HG03103 (cell line): ENCODE measurements at regions not wholly inside any gene's neighbourhood (a gene's known extent, or its start where the extent isn't known, plus 50 kb on each side); places are given as distances from the start of the nearest gene placed in this dataset.
"Not testable (repeated sequence)": the region's sequence is repeated elsewhere in the genome, so short reads cannot be mapped to it uniquely, and the experiment has no call there.

Experiments used
- ATAC-seq: cut with Tn5 transposase; IDR thresholded peaks from one replicate; pipeline ENCODE4 v1.9.1; 2021; ENCODE audit warnings: low read depth; ENCODE audit not compliant: unreplicated experiment

DNA sequence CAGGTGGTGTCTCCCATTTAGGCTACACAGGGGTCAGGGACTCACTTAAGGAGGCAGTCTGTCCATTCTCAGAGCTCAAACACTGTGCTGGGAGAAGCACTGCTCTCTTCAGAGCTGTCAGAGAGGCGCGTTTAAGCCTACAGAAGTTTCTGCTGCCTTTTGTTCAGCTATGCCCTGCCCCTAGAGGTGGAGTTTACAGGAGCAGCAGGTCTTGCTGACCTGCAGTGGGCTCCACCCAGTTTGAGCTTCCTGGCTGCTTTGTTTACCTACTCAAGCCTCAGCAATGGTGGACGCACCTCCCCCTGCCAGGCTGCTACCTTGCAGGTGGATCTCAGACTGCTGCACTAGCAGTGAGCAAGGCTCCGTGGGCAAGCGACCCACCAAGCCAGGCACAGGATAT, 260.1 kb downstream of the MEF2C start:
- not testable (repeated sequence) for ATAC-seq

DNA sequence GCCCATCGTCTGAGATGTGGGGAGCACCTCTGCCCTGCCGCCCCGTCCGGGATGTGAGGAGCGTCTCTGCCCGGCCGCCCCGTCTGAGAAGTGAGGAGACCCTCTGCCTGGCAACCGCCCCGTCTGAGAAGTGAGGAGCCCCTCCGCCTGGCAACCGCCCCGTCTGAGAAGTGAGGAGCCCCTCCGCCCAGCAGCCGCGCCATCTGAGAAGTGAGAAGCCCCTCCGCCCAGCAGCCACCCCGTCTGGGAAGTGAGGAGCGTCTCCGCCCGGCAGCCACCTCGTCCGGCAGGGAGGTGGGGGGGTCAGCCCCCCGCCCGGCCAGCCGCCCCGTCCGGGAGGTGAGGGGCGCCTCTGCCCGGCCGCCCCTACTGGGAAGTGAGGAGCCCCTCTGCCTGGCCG, 267.2 kb downstream of the MEF2C start:
- not testable (repeated sequence) for ATAC-seq

DNA sequence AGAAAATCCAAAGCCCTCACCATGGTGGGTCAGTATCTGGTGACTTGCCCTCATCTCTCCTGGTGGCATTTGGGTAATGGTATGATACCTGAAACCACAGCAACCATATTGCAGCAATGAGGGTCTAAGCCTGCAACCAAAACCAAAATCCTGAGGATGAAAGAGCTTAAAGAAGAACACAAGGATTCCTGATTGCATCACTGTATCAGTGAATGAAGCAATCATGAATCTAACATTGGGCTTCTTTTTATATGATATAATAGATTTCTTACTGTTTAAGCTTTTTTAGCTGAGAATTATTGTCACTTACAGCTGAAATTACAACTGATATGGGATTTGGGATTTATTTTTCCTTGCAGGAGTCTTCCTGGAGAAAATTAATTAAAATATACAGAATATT, 269.9 kb downstream of the MEF2C start:
- no peak for ATAC-seq

DNA sequence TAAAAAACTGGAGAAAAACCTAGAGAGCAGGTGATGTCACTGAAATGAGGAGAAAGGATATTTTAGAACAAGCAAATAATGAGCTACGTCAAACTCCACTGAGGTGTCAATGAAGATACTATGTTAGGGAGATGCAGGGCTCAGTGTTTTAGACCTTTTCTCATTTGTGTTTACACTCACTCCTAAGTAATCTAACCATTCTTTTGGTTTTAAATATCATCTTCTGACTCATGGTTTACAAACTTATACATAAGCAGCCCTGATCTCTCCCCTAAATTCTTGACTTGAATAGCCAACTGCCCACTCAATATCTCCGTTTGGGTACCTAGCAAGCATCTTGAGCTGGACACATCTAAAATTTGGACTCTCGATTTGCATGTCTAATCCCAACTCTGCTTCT, 272.4 kb downstream of the MEF2C start:
- ATAC-seq = no peak

DNA sequence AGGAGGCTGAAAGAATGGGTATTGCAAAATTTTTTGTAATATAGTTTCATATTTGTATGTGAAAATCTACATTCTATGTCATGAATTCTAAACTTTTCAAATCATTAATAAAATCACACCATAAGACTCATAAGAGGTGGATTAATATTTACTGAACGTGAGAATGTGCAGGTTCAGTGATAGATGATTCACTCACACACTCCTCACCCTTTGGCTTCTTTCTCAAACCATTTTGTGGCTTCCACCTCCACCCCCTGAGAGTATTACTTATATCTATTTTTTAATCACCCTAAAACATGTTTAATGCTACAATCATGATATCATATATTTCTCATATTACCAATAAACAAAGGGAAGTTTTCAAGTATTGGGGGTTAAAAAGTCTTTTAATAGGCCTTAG, 275.5 kb downstream of the MEF2C start:
- ATAC-seq = no peak

DNA sequence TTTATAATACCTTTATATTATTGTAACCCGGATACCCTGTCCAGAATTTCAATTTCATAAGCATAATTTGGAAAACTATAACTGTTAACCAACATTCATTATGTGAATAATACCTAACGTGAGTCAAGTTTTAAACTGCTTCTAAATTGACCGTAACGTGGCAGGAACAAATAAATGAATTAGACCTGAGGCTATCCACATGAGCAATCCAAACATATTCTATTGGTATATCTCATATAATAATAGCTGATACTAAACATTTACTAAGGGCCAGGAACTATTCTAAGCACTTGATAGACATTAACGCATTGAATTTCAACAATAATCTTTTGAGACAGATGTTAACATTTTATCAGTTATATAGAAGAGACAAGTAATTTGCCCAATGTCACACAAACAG, 276.4 kb downstream of the MEF2C start:
- ATAC-seq = no peak

DNA sequence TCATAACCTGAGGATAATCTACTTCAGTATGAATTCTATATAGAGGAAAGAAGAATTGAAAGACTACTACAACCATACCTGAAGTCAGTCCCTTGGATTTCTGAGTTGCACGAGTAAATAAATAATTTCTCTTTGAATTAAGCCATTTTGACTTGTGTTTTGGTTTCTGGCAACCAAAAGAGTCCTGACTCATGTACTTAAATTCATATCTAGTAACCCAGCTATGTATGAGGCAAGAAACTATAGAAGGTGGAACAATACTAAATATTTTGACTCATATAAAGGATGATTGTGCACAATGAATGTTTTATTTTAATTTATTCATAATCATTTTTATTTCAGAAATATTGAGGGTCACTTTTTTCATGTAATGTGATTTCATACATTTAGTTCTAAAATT, 276.8 kb downstream of the MEF2C start:
- ATAC-seq = no peak

DNA sequence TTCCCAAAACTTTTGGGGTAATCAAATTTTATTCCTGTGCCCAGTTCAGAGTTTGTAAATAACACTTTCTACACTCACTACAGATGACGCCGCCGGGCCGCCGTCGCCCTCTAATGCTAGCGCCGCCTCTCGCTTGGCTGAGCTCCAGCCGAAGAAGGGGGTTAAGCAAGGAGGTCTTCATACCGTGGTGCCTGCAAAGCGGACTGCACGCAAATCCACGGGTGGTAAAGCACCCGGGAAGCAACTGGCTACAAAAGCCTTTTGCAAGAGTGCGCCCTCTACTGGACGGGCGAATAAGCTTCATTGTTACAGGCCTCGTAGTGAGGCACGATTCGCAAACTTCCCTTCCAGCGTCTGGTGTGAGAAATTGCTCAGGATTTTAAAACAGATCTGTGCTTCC, 280.4 kb downstream of the MEF2C start:
- no peak for ATAC-seq

DNA sequence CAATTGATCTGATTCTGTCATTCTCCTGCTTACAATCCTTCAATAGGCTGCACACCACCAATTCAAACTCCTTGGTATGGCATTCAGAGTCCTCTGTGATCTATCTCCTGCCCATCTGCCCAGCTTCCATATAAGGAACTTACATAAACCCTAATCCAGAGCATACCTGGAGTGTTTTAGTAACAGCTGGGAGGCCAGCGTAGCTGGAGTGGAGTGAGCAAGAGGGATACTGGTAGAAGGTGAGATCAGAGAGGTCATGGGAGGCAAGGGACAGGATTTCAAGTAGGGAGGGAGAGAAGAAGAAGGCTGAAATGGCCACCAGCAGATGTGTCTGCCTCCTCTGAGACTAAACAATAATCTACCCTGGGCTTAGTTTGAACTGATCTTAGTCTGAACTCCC, 288.5 kb downstream of the MEF2C start:
- ATAC-seq = no peak

DNA sequence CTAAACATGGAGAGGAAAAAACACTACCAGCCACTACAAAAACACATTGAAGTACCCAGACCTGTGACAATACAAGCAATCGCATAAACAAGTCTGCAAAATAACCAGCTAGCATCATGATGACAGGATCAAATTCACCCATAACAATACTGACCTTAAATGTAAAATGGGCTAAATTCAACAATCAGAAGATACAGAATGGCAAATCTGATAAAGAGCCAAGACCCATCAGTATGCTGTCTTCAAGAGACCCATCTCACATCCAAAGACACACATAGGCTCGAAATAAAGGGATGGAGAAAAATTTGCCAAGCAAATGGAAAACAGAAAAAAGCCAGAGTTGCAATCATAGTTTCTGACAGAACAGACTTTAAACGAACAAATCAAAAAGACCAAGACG, 294.4 kb downstream of the MEF2C start:
- no peak for ATAC-seq

DNA sequence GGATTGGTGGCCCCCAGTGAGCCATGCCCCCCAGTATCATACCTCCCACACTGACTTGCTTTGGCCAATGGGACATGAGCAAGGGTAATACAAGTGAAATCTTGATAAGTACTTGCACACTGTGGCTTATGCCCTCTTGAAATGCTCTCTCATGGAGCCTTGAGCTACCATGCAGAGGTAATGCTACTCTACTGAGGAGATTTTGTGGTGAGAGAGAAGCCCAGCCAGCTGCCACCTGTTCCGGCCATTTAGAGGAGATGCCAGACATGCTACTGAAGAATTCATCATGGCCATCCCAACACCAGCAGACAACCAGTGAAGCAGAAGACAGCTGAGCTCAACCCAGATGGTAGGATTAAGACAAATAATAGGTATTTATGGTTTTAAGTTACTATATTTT, 299.5 kb downstream of the MEF2C start:
- ATAC-seq = no peak

DNA sequence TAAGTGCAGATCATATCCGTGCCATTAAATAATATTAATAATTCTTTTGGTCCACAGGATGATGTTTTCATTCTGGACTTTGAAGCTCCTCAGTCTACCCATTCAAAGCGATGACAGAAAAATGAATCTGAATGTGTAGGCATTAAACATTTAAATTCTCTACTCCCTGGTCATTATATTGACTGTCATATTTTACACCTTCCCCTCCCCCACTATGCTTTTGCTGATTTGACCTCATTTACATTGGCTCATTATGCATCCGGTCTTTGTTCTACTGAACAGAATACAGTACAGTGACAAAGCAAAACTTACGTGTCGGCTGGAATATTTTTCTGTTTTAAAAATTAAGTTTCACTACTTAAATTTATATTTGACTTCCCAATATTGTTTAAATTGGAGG, 289.7 kb upstream of the TMEM161B start:
- ATAC-seq = no peak

DNA sequence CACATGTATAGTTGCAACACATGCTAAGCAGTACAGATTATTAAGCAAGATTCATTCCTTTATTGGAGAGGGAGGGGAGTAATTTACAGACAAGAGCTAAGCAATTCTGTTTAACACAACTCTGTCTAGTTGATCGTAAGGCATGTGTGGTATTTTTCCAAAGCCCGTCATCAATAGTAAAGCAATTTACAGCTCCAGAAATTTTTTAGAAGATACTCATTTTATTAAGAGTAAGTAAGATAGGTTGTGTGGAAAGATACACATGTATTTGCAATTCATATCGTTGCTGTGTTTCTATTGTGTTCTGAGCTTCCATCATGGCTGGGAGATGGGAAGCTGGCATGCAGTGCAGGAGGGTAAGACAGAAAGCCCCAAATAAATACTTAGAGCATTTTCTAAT, 289.2 kb upstream of the TMEM161B start:
- no peak for ATAC-seq

DNA sequence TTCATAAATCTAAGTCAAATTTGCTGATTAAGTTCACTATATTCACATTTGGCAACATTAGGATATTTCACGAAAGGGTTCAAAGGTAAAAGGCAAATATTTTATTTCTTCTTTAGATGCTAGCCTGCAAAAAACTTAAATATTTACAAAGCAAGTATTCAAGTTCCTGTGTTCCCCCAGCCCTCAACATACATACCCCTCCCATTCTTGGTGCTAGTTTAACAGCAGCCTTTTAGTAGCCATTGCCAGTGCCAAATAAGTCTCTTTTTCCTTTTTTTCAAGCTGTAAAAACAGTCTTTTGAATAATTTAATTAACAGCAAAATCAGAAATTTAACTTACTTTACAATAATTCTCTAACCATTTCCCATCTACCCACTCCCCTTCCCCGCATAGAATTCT, 288.5 kb upstream of the TMEM161B start:
- ATAC-seq = no peak

DNA sequence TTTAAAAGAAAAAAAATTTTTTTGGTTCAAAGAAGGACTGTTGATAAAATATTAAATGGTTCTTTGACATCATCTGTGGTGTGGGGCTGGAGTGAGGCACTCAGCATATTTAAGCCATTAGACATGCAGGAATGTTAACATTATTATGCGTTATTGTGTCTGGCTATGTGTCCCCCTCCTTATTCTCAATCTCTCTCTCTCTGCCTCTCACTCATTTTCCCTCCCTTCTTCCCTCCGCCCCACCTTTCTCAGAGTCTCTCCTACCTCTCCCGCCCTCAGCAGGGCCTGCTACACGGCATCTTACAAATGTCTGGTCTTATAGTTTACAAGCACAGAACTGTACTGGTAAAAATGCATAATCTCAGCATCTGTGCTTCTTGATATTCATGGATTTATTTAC, 287.8 kb upstream of the TMEM161B start:
- no peak for ATAC-seq

DNA sequence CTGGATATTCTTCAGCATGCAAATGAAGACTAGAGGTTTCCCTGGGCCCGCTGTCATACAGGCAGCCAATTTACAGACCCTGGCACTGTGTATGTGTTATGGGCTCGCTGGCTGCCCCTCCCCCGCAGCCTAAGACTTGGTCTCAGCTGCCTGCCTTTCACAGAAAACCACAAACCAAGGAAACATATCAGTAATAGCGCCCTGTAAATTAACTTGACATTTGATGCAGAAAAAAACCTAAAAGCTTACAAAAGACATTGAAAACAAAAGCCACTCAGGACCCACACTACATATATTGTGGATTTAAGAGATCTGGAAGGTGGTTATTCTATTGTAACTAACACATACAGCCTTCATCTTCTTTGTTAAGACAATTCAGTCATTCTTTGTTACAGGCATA, 287.0 kb upstream of the TMEM161B start:
- ATAC-seq = no peak

DNA sequence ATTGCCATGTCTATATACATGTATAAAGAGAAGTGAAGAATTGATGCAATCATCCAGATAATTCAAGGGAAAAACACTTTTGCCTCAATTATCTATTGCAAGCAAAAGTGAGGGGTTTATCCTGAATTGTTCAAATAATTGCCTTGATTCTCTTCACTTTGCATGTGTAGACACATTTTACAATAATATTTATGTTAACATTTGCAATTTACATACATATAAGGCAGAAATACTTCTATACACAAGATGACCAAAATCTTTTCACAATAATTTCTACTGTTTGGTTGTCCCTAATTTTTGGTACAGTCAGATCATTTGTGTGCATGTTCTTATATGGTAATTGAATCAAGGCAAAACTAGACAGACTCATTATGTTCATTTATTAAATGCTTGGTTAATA, 285.3 kb upstream of the TMEM161B start:
- no peak for ATAC-seq

DNA sequence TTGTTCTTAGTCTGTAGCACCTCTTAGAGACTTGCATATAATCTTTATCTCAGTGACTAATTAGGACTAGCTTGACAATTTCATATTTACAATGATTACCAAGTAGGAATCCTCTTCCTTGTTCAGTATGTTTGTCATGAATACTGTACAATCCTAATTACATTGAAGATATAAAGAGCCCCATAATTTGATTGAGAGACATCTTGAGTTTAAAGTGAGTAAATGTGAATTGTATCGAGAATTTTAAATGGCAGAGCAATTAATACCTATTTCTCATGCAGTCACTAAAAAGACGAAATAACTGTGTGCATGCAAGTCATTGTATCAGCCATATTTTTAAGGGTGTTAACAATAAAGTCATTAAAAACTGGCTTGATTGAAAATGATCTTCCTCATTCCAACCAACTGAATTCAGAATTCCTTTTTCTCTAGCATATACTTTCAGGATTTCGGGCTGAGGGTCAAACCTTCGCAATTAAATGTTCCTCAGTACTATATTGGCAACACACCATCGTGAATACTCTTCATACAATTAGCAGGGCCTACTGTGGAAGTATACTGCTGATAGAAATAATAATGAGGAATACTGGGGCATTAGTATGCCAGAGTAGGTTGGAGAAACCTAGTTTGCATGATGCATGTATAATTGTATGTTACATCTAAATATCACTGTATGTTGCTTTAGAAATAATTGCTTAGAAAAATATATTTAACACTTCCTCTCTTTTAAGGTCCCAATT, 284.7 kb upstream of the TMEM161B start:
- no peak for ATAC-seq

DNA sequence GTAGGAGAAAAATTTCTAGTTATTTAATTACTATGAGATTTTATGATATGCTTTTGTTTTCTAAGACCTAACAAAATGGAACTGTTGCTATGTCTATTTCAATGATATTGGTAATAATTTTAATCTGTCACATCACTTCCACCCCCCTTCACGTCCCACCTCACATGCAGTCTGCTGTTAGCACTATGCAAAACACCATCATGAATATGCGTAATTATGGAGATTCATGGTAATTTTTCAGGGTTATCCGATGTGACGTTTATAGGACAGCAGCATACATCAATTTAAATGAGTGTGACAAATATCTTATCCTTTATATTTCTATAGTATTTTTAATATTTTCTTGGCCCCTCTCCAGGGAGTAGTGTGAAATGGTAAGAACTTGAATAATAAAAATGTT, 283.8 kb upstream of the TMEM161B start:
- no peak for ATAC-seq

DNA sequence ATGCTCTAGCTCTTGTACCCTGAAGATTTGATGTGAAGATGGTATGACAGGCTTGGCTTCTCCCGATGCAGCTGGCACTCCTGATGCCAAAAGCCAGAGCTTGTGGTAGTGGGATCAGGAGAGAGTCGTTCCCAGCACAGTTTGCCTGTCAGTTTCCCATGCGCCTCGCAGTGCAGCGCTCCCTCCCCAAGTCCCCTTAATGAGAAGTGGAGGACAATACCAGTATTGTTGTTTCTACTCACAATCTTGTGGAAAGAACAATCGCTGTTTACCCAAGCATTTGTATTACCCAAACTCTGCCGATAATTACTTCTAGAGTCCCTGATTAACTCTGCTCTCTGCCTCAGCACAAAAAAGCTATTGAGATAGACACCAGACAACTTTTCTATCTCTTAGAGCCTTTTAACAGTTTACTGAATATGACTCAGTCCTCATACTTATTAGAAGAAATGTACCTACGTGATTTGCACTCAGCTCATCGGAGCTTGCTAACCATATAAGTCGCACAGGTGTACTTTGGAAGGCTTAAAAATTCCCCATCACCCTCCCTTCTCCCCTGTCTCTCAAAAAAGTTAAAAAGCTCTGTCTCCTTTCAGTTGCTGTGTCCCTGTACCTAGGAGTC, 283.2 kb upstream of the TMEM161B start:
- no peak for ATAC-seq

DNA sequence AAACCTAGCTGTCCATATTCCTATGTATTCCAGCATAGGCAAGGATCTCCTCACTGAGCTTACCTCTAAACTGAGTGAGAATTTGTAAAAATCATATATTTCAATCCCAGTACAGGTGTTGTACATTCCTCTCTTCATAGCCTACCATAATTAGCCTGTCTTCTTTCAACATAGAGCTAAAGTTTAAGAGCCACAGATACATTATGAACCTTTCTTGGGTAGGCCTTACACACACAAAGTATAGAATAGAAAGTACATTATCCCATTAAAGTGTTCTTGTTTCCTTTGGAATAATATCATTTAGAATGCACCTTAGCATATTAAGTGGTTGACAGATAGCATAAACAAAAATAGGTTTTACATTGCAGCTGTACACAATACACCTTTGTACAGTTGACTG, 282.1 kb upstream of the TMEM161B start:
- ATAC-seq = no peak

DNA sequence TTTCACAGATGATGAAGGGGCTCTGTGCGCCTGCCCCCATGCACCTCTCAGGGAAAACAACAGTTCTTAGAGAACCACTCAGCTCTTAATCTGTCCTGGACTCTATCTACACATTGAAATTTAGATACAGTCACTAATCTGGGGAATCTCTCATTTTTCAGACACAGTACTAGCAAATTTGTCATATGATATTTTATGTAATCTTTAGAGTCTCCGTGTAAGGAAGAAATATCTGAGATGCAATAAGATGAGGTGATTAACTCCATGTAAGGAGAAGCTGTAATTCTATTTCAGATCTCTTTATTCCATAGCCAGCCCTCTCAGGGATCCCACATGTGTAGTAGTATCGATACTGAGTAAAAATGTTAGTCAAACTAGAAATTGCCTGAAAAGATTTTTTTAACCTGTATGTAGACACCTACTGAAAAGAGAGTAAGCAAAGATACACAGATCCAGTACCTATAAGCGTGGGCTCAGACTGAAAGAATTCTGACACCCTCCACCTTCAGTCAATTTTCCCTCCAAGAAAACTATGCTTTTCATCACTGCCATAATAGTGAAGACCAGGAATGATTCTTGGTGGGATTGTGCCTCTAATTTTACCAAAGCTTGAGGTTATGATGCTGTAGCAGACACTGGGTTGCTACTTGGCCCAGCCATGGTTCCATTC, 279.6 kb upstream of the TMEM161B start:
- no peak for ATAC-seq
